Activated T-helper 9 cell treated with anti-CD3 and anti-CD28 coated beads, Interleukin-2, amount 50 U/mL, for 16 hours (primary cell): ENCODE measurements at regions not wholly inside any gene's neighbourhood (a gene's known extent, or its start where the extent isn't known, plus 50 kb on each side); places are given as distances from the start of the nearest gene placed in this dataset.

ENCODE experiments used
- DNase-seq: peaks from one replicate; pipeline ENCODE4 v3.0.0-alpha.2; 2020; ENCODE audit warnings: low read depth

- DNase-seq = no peak
Observed at GRCh38 chr5:21694567-21694966, 1158.6 kb downstream of the CDH12 start.

DNA sequence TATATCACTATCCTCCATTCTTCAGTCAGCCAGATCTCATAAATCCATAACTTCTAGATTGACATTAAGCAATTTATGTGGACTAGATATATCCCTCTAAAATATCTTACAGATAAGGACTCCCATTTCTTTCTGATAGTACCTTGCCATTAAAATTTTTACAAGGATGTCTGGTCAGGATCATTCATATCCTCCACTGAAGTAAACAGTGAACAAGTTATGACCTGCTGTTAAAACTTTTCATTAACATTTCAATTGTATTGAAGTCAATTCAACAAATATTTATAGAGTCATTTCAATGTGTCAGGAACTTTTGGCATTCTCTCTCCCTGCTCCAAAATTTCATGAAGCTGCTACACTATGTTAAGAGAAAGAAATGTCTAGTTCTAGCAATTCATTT is 1159.6 kb downstream of the CDH12 start:
- DNase-seq = no peak

DNA sequence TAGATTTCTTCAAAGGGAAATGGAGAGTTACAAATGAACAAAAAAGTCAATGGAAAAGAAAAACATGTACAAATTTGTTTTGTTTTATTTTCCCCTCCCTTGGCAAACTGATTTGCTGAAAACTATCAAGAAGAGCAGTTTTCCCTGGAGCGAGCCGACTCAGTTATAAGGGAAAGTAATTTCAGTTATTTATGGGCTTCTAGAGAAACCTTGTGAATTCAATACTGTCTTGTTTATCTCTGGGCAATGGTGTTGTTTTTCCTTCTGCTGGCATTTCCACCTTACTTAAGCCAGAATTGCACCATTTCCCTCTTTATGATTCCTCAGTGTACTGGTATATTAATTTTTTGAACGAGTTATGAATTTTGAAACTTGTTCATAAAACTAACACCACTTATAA is 1163.6 kb downstream of the CDH12 start:
- no peak for DNase-seq

- DNase-seq = no peak
Observed at GRCh38 chr5:21688655-21689054, 1164.5 kb downstream of the CDH12 start.

DNA sequence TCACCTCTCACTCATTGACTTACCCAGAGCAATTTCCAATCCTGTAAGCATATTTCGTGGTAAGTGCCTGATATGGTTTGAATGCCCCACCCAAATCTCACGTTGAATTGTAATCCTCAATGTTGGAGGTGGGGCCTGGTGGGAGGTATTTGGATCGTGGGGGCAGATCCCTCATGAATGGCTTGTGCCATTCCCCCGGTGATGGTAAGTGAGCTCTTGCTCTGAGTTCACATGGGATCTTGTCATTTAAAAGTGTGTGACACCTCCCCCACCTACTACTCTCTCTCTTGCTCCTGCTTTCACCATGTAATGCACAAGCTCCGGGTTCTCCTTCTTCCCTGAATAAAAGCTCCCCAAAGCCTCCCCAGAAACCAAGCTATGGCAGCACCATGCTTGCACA is 1165.5 kb downstream of the CDH12 start:
- no peak for DNase-seq

DNA sequence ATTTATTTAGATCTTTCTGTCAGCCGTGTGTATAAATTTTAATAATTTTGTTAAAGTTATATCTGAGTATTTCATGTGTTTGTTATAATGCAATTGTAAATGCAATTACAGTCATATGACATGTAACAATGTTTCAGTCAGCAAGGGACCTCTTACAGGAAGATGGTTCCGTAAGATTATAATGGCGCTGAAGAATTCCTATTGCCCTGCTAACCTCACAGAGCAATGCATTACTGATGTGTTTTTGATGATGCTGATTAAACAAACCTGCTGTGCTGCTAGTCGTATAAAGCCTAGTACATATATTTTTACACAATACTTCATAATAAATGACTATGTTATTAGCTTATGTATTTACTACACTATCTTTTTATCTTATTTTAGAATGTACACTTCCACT is 1166.4 kb downstream of the CDH12 start:
- no peak for DNase-seq

DNA sequence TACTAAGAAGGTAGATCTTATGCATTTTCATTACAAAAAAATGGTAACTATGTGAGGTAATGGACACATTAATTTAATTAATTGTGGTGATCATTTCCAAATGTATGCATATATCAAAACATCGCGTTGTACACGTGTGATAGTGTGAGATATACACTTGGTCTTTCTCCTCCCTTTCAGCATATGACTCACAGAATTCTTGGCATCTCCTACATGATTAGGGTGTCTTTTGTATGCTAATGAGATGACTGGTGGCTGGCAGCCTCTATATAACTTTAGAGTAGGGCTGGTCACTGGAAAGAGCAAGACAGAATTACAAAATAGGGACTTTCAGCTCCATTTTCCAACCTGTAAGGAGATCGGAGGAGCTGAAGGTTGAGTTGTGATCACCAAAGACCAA is 1167.6 kb downstream of the CDH12 start:
- no peak for DNase-seq

DNA sequence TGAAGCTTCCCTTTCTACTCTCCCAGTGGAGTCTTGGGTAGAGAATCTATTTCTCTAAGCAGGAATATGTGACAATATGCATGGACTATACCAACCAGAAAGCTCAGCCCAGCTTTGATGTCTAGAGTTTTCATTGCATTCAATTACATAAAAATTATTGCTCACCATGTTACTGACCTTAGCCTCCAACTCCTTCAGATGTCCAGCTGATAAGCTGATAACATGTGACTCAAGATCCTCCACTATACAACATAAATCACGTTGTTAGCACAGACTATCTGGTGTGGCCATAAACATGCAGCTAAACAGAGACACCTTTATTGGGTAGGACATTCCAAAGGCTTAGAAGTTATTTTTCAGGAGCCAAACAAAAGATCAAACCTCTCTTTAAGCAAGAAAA is 1168.2 kb downstream of the CDH12 start:
- DNase-seq = no peak

GRCh38 chr5:21681911-21682310 is 1171.2 kb downstream of the CDH12 start:
- DNase-seq = no peak

DNA sequence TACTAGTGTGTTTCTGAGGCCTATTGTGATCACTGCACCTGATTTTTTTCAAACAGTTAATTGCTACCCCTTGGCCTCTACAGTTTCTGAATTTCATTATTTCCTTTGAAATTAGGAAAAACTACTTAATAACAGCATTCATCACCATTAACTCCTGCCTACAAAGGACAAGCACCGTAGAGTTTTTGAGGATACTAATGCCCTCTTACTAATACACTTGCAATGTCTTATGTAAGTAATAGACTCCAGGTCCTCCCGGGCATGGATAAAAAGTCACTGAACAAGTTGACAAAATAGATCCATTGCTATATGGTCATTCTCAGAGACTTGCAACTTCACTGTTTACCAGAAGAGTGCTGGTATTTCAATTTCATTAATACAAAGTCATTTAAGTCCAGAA is 1172.5 kb downstream of the CDH12 start:
- no peak for DNase-seq

DNA sequence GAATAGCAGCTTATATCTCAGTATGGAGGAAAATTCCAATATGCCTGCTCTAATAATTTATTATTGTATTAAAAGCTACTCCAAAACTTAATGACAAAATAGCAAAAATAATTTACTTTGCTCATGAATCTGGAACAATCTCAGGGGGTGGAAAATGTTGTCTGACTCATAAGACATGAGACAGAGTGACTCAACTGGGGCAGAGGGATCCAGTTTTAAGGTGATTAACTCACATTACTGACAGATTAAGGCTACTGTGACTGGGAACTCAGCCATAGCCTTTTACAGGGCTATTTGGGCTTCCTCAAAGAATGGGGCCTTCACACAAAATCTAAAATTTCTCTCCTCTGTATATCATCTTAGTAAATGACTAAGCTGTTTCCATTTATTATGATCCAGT is 1172.9 kb downstream of the CDH12 start:
- no peak for DNase-seq

DNA sequence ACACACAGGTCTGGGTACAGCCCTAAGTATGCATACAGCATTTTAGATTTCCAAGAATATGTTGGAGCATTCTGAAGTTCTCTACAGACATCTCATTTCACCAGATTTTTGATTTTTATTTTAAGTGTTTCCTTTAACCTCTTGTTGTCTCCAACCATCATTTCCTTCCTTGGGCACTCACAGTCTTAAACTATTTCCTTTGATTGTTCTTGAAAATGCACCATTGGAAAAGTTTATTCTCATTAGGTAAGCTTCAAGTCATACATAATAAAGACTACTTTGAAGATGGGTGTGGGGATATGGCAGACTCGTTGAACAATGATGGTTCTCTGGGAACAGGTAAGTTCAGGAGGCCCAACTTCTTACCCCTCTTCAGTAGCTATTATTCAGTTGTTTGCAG is 1174.6 kb downstream of the CDH12 start:
- no peak for DNase-seq

DNA sequence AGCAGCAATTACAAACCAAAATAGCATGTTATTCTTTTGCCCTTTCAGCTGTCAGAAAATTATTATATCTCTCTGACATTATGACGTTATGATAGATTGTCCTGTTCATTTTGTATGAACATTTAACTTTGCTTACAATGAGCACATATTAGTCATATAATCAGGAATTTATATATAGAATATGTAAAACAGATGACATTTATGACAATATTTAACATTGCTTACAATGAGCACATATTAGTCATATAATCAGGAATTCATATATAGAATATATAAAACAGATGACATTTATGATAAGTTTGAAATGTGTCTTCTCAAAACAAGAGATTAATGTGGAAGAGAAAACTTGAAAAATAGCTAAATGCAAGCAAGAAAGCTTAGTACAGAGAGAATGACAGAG is 1180.2 kb downstream of the CDH12 start:
- DNase-seq = no peak

- DNase-seq = no peak
Observed at GRCh38 chr5:21672360-21672759, 1180.8 kb downstream of the CDH12 start.

DNA sequence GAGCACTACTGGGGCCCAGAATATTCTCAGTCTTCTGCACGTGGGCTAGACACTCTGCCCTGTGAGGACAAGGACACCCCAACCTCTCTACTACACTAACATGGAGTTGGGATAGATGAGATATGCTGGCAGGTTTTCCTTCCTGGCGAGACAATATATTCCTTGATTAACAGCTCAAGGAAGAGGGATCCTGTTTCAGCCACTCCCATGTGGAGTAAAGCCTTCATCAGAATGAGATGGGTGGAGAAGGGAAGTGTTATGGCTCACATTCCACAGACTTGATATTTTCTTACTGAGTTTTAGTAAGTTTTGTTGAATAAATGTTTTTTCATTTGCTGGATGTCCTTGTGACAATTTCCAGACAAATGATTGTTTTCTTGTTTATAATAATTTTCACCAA is 1187.6 kb downstream of the CDH12 start:
- DNase-seq = no peak

DNA sequence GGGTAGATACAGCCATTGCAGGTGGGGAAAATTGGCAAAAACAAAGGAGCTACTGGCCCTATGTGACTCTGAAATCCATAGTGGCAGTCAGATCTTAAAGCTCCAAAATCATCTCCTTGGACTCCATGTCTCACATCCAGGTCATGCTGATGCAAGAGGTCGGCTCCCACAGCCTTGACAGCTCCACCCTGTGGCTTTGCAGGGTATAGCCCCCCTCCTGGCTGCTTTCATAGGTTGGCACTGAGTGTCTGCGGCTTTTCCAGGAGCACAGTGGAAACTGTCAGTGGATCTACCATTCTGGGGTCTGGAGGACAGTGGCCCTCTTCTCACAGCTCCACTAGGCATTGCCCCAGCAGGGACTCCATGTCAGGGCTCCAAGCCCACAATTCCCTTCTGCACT is 1190.1 kb downstream of the CDH12 start:
- DNase-seq = no peak

DNA sequence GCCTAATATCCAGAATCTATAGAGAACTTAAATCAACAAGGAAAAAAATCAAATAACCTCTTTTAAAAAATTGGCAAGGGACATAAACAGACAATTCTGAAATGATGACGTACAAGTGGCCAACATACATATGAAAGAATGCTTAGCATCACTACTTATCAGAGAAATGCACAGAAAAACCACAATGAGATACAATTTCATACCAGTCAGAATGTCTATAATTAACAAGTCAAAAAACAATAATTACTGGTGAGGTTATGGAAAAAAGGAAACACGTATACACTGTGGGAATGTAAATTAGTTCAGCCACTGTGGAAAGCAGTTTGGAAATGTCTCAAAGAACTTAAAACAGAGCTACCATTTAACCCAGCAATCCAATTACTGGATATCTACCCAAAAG is 1192.0 kb downstream of the CDH12 start:
- no peak for DNase-seq

GRCh38 chr5:21654556-21654955 is 1198.6 kb downstream of the CDH12 start:
- DNase-seq = no peak

- no peak for DNase-seq
Observed at GRCh38 chr5:21649969-21650368, 1203.2 kb downstream of the CDH12 start.

DNA sequence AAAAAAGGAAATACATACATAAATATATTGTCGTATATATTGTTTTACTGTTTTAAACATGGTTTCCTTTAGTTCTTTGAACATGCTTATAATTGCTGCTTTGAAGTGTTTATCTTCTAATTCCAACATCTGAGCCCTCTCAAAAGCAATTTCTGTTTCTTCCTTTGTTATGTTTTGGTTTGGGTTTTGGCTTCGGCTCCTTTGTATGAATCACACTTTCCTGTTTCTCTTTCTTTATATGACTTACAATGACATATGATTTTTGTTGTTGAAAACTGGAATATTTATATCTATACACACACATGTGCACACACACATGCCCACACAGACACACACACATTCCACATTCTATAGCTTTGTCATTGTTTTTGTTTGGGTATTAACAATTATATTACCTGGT is 1206.7 kb downstream of the CDH12 start:
- DNase-seq = no peak

- DNase-seq = no peak
Observed at GRCh38 chr5:21644032-21644431, 1209.1 kb downstream of the CDH12 start.

GRCh38 chr5:21642312-21642711 is 1210.8 kb downstream of the CDH12 start:
- no peak for DNase-seq

DNA sequence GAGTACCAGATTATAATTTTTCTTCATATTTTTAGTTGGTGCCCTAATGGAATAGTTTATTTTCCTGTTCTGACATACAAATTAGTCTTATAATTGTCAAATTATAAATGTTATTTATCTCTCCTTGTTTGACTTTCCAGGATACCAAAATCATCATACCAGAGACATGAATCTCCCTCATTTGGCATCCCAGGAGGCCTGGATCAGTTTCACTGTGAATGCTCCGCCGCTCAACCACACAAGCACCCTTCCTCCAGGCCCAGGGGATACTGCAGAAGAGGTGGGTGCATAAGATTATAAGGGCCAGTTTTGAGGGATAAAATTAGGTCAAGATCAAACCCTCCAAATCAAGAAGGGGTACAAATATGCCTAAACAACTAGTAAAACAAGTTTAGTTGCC is 1229.3 kb downstream of the CDH12 start:
- DNase-seq = no peak

GRCh38 chr5:21615195-21615765 is 1237.9 kb downstream of the CDH12 start:
- no peak for DNase-seq

GRCh38 chr5:21613971-21614488 is 1239.1 kb downstream of the CDH12 start:
- DNase-seq = no peak
